ENCODE measurements at regions not wholly inside any gene's neighbourhood (a gene's known extent, or its start where the extent isn't known, plus 50 kb on each side); places are given as distances from the start of the nearest gene placed in this dataset.

DNA sequence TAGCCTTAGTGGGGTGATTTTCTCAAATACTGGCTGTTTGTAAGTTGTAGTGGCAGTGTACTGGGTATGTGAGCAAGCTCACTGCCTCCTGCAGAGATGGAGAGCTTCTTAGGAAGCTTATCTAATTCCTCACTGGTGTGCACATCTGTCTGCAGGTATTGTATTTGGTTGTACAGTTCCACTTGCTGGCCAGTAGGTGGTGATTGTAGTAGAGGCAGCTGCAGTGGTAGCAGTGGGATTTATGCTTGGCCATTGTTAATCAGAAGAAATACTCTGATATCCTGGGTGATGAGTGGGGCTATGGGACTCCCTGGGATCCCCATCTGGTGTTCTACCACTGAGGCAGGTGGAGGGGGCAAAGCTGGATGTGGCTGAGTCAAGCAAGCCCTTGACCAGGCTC, 276.1 kb upstream of the SPAG17 start:
- TF ChIP-seq, protein P1, sequence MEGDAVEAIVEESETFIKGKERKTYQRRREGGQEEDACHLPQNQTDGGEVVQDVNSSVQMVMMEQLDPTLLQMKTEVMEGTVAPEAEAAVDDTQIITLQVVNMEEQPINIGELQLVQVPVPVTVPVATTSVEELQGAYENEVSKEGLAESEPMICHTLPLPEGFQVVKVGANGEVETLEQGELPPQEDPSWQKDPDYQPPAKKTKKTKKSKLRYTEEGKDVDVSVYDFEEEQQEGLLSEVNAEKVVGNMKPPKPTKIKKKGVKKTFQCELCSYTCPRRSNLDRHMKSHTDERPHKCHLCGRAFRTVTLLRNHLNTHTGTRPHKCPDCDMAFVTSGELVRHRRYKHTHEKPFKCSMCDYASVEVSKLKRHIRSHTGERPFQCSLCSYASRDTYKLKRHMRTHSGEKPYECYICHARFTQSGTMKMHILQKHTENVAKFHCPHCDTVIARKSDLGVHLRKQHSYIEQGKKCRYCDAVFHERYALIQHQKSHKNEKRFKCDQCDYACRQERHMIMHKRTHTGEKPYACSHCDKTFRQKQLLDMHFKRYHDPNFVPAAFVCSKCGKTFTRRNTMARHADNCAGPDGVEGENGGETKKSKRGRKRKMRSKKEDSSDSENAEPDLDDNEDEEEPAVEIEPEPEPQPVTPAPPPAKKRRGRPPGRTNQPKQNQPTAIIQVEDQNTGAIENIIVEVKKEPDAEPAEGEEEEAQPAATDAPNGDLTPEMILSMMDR (IDR thresholded peaks at IDR 0.05; ENCODE audit: borderline replicate concordance, extremely low read depth, low read length, poor library complexity, severe bottlenecking): peak; percentile 37
- TF ChIP-seq EZH2 (IDR thresholded peaks at IDR 0.05; ENCODE audit: borderline replicate concordance, low read depth, low read length, severe bottlenecking): no peak

Measured in DND-41 (cell line).